ENCODE measurements at regions not wholly inside any gene's neighbourhood (a gene's known extent, or its start where the extent isn't known, plus 50 kb on each side); places are given as distances from the start of the nearest gene placed in this dataset.

DNA sequence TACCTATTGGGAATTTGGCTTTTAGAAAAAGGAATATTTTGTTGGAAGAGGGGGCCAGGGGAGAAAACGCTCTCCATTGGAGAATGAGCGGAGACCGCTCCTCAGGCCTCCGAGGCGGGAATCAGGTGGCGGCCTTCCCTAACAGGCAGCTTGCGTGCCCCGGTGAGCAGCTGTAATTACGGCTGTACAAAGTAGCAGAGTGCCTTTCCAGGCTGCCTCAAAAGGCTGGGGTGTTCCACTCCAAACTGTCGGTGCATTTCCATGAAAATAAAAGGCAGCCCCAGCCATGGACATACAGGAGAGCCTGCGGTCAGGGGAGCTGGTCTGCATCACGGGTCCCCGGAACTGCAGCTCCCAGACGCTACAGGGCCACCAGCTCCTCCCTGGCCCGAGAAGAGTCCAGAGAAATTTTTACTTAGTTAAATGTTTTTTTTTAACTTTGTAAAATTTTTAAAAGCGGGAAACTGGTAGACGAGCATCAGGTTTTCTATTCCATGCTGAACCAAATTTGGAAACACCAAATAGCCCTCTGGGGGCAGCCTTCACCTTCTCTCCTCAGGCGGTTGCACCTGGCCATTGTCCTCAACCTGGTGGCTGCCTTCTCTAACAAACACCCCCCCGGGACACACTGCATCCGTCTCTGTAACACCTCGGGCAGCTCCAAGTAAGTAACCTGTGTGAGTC lies 209.3 kb upstream of the SALL3 start:
- TF ChIP-seq, protein P1, sequence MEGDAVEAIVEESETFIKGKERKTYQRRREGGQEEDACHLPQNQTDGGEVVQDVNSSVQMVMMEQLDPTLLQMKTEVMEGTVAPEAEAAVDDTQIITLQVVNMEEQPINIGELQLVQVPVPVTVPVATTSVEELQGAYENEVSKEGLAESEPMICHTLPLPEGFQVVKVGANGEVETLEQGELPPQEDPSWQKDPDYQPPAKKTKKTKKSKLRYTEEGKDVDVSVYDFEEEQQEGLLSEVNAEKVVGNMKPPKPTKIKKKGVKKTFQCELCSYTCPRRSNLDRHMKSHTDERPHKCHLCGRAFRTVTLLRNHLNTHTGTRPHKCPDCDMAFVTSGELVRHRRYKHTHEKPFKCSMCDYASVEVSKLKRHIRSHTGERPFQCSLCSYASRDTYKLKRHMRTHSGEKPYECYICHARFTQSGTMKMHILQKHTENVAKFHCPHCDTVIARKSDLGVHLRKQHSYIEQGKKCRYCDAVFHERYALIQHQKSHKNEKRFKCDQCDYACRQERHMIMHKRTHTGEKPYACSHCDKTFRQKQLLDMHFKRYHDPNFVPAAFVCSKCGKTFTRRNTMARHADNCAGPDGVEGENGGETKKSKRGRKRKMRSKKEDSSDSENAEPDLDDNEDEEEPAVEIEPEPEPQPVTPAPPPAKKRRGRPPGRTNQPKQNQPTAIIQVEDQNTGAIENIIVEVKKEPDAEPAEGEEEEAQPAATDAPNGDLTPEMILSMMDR (conservative IDR thresholded peaks at IDR 0.05; ENCODE audit: low read length): no peak
- no peak overlapping the region for H3K4me3 ChIP-seq (ENCODE audit: low read length)
- no peak for DNase-seq (ENCODE audit: low read depth)

- TF ChIP-seq, protein P1 (conservative IDR thresholded peaks at IDR 0.05; ENCODE audit: low read length): no peak
- DNase-seq (ENCODE audit: low read depth): no peak
- H3K4me3 ChIP-seq (ENCODE audit: low read length): no peak overlapping the region
Measured at GRCh38 chr18:78770823-78771139, 208.8 kb upstream of the SALL3 start.

- no peak for DNase-seq (ENCODE audit: low read depth)
- no peak overlapping the region for H3K4me3 ChIP-seq (ENCODE audit: low read length)
- TF ChIP-seq, protein P1 (conservative IDR thresholded peaks at IDR 0.05; ENCODE audit: low read length): no peak
Measured at GRCh38 chr18:78771496-78772359, 207.9 kb upstream of the SALL3 start.

DNA sequence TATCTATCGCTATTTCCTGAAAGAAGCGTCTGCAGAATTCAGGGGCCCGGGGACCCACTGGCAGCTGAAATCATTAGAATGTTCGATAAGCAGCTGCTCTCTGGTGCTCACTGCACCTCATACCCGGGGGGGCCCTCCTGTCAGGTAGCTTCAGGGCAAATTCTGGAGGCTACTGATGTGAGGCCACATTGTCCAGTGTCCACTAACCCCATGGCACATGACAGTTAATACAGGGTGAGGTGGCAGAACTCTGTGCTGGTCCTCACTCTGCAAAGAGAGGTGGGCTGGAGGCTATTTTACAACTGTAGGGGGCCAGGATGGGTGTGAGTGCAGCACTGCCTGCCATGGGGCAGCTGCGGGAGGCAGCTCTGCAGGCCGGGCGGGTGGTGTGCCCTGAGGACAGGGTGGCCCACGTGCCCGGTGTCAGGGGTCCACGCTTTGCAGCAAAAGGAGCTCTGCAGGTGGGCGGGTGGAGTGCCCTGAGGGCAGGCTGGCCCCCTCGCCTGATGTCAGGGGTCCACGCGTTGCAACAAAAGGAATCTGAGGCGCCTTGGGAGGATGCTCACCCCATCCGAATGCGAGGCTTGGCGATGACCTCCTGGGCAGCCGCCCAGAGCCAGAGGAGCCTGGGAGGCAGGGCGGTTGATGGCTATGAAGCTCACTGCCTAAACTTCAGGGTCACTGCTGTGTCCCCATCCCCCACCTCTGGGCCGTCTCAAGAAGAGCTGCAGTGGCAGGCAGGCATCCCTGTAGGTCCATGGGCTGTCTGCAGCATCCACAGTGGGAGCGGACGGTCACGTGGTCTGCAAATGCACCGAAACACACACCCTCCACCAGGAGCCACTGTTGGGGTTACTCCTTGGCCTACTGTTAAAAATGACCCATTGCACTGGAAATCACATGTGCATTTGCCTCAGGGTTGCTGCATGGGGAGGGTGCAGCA lies 207.0 kb upstream of the SALL3 start:
- H3K4me3 ChIP-seq (ENCODE audit: low read length): no peak overlapping the region
- DNase-seq (ENCODE audit: low read depth): no peak
- TF ChIP-seq, protein P1 (conservative IDR thresholded peaks at IDR 0.05; ENCODE audit: low read length): no peak

- TF ChIP-seq, protein P1 (conservative IDR thresholded peaks at IDR 0.05; ENCODE audit: low read length): no peak
- DNase-seq (ENCODE audit: low read depth): no peak
- no peak overlapping the region for H3K4me3 ChIP-seq (ENCODE audit: low read length)
Measured at GRCh38 chr18:78773303-78773755, 206.3 kb upstream of the SALL3 start.

DNA sequence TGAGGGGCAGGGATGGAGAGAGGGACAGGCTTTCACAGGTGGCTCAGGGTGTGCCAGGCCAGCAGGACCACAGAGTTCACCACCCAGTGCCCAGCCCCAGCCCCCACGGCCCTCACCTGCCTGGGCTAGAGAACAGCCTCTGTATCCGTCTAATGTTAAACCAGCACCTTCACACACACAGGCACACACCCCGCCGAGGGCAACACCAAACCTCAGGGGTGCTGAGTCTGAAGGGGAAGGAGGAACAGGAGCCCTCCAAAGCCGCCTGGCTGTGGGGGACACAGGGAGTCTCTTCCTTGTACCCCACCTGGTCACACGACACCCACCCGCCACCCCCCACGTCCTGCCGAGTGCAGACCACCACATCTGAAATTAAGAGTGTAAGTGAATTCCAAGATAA lies 205.8 kb upstream of the SALL3 start:
- no peak for DNase-seq (ENCODE audit: low read depth)
- TF ChIP-seq, protein P1 (conservative IDR thresholded peaks at IDR 0.05; ENCODE audit: low read length): no peak
- H3K4me3 ChIP-seq (ENCODE audit: low read length): no peak overlapping the region

All from AG10803 (cell line).